Neural cell (in vitro differentiated cells): ENCODE measurements at regions not wholly inside any gene's neighbourhood (a gene's known extent, or its start where the extent isn't known, plus 50 kb on each side); places are given as distances from the start of the nearest gene placed in this dataset.

Experiments used
- EP300 ChIP-seq: fragments of 450-650 bp; conservative IDR thresholded peaks from 2 replicates; pipeline ENCODE4 v1.6.1; 2014; ENCODE audit warnings: antibody characterized with exemption, mild to moderate bottlenecking, moderate library complexity; ENCODE audit not compliant: poor library complexity, severe bottlenecking
- EZH2 ChIP-seq: fragments of 200-600, 300-800 bp; shearing (Covaris generic), sonication (generic); IDR thresholded peaks from 2 replicates; pipeline ENCODE4 v1.6.1; 2014; ENCODE audit warnings: antibody characterized with exemption, low read length, borderline replicate concordance, mild to moderate bottlenecking; ENCODE audit not compliant: insufficient read depth, poor library complexity, severe bottlenecking
- MXI1 ChIP-seq: fragments of 450-650 bp; conservative IDR thresholded peaks from 2 replicates; pipeline ENCODE4 v1.6.1; 2014; ENCODE audit warnings: antibody characterized with exemption, mild to moderate bottlenecking; ENCODE audit not compliant: poor library complexity, severe bottlenecking
- POLR2AphosphoS5 ChIP-seq: IDR thresholded peaks from 2 replicates; pipeline ENCODE4 v1.6.1; 2012
- RAD21 ChIP-seq: fragments of 450-650 bp; conservative IDR thresholded peaks from 2 replicates; pipeline ENCODE4 v1.6.1; 2014; ENCODE audit warnings: antibody characterized with exemption, mild to moderate bottlenecking, moderate library complexity
- SMC3 ChIP-seq: fragments of 450-650 bp; conservative IDR thresholded peaks from 2 replicates; pipeline ENCODE4 v1.6.1; 2014; ENCODE audit warnings: antibody characterized with exemption, mild to moderate bottlenecking, moderate library complexity; ENCODE audit not compliant: poor library complexity
- TAF1 ChIP-seq: IDR thresholded peaks from 2 replicates; pipeline ENCODE4 v1.6.1; 2012; ENCODE audit warnings: low read depth
- TF ChIP-seq, protein P1 (sequence below): fragments of 450-650 bp; IDR thresholded peaks from 2 replicates; pipeline ENCODE4 v1.5.1; 2014; ENCODE audit warnings: antibody characterized with exemption, mild to moderate bottlenecking, moderate library complexity; ENCODE audit not compliant: poor library complexity, severe bottlenecking
- TF ChIP-seq, protein P2 (sequence below): IDR thresholded peaks from 2 replicates; pipeline ENCODE4 v1.6.1; 2012; ENCODE audit warnings: borderline replicate concordance

DNA sequence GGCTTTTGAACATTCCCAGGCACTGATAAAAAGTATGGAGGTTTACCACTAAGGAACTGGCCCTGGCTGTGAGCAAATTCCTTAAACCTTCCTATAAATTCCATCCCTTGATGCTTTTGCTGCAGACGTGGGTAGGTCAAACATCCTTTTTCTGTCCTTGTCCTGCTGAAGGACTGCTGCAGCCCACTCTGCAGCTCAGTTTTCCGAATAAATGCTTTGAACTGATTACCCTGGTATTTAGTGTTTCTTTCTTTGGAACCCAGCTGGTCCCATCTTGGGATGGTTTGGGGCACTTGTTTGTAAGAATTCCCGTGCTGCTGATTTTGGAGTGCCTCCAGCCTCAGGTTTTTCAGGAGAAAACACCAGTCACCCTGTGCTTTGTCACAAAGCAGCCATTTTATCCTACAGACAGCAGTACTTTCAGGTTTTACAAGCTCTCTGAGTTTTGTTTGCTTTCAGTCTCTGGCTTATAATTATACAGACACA lies 815.9 kb downstream of the VGLL3 start:
- TF ChIP-seq POLR2AphosphoS5 (no peak), EZH2 (no peak), EP300 (no peak), SMC3 (no peak), MXI1 (no peak), TAF1 (no peak), RAD21 (no peak)
- TF ChIP-seq, protein P1, sequence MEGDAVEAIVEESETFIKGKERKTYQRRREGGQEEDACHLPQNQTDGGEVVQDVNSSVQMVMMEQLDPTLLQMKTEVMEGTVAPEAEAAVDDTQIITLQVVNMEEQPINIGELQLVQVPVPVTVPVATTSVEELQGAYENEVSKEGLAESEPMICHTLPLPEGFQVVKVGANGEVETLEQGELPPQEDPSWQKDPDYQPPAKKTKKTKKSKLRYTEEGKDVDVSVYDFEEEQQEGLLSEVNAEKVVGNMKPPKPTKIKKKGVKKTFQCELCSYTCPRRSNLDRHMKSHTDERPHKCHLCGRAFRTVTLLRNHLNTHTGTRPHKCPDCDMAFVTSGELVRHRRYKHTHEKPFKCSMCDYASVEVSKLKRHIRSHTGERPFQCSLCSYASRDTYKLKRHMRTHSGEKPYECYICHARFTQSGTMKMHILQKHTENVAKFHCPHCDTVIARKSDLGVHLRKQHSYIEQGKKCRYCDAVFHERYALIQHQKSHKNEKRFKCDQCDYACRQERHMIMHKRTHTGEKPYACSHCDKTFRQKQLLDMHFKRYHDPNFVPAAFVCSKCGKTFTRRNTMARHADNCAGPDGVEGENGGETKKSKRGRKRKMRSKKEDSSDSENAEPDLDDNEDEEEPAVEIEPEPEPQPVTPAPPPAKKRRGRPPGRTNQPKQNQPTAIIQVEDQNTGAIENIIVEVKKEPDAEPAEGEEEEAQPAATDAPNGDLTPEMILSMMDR, result no peak
- TF ChIP-seq, protein P2, sequence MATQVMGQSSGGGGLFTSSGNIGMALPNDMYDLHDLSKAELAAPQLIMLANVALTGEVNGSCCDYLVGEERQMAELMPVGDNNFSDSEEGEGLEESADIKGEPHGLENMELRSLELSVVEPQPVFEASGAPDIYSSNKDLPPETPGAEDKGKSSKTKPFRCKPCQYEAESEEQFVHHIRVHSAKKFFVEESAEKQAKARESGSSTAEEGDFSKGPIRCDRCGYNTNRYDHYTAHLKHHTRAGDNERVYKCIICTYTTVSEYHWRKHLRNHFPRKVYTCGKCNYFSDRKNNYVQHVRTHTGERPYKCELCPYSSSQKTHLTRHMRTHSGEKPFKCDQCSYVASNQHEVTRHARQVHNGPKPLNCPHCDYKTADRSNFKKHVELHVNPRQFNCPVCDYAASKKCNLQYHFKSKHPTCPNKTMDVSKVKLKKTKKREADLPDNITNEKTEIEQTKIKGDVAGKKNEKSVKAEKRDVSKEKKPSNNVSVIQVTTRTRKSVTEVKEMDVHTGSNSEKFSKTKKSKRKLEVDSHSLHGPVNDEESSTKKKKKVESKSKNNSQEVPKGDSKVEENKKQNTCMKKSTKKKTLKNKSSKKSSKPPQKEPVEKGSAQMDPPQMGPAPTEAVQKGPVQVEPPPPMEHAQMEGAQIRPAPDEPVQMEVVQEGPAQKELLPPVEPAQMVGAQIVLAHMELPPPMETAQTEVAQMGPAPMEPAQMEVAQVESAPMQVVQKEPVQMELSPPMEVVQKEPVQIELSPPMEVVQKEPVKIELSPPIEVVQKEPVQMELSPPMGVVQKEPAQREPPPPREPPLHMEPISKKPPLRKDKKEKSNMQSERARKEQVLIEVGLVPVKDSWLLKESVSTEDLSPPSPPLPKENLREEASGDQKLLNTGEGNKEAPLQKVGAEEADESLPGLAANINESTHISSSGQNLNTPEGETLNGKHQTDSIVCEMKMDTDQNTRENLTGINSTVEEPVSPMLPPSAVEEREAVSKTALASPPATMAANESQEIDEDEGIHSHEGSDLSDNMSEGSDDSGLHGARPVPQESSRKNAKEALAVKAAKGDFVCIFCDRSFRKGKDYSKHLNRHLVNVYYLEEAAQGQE, result no peak
